ENCODE measurements at regions not wholly inside any gene's neighbourhood (a gene's known extent, or its start where the extent isn't known, plus 50 kb on each side); places are given as distances from the start of the nearest gene placed in this dataset.

- TF ChIP-seq POLR2A (IDR thresholded peaks at IDR 0.05) (no peak), CTCF (IDR thresholded peaks at IDR 0.05) (no peak)
Observed at GRCh38 chr6:77055711-77056110, 407.6 kb downstream of the HTR1B start.
